Vagina (tissue), 2 donors: ENCODE measurements at regions not wholly inside any gene's neighbourhood (a gene's known extent, or its start where the extent isn't known, plus 50 kb on each side); places are given as distances from the start of the nearest gene placed in this dataset.

Experiments
- DNase-seq, 2 donors: peaks; one replicate each; pipeline ENCODE4 v3.0.0-alpha.2; 2017; ENCODE audit errors: extremely low spot score in 2 of 2
- H3K27ac ChIP-seq: fragments of 200-600 bp; sonication (generic); one replicate; pipeline ENCODE4 v1.5.1; 2019
- H3K27me3 ChIP-seq: fragments of 200-600 bp; sonication (generic); one replicate; pipeline ENCODE4 v1.5.1; 2019
- H3K36me3 ChIP-seq, 2 donors: fragments of 200-600 bp; sonication (generic); one replicate each; pipeline ENCODE4 v1.5.1; 2017 to 2019
- H3K4me1 ChIP-seq: fragments of 200-600 bp; sonication (generic); one replicate; pipeline ENCODE4 v1.5.1; 2019
- H3K4me3 ChIP-seq, 2 donors: fragments of 200-600 bp; sonication (generic); 1 replicate in 1 of 2; 2 replicates in 1 of 2; pipeline ENCODE4 v1.5.1; 2016 to 2019
- H3K9me3 ChIP-seq: fragments of 200-600 bp; sonication (generic); one replicate; pipeline ENCODE4 v1.5.1; 2019
- POLR2A ChIP-seq, 2 donors: fragments of 450-650 bp; IDR thresholded peaks; one replicate each; pipeline ENCODE4 v1.6.1; 2017; ENCODE audit warnings: antibody characterized with exemption in 2 of 2, mild to moderate bottlenecking in 2 of 2, moderate library complexity in 2 of 2
- POLR2AphosphoS5 ChIP-seq, 2 donors: sonication (generic); formaldehyde crosslinking; IDR thresholded peaks; one replicate each; pipeline ENCODE4 v1.9.0; 2017; ENCODE audit warnings: antibody characterized with exemption in 2 of 2, mild to moderate bottlenecking in 2 of 2, low read depth in 1 of 2; ENCODE audit not compliant: insufficient read depth in 1 of 2
- intact Hi-C: fragments of 100-400 bp; cut with DNase I; formaldehyde crosslinking; loops from one replicate; pipeline ENCODE4 v1.15.1; 2023
- TF ChIP-seq, protein P1 (sequence below), 3 experiments: fragments of 450-650 bp in 2 of 3; fragments of 200-600 bp in 1 of 3; sonication (generic) in 1 of 3; IDR thresholded peaks; one replicate each; pipeline ENCODE4 v1.5.1; 2017 to 2019; ENCODE audit warnings: antibody characterized with exemption in 3 of 3, mild to moderate bottlenecking in 2 of 3, moderate library complexity in 2 of 3

DNA sequence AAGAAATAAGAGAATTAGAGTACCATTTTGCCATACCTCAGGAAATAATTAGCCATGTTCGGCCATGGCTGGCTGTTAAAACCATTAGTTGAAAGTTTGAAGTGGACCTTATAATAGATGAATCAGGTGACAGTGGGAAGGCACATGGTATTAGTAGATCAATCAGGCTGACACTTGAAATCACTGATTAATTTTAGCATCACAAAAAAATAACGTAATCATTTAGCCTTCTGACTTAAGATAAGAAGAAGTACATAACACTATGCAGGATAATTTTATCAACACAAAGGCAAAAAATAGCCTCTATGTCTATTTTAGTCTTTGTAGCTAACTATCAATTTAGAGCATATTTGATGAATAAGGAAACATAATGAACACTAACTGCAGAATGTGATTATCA is 615.5 kb downstream of the PCDH17 start:
- H3K27me3 ChIP-seq: no peaks in the 10 kb centered on the region
- intact Hi-C loops: no loop called here
- H3K4me1 ChIP-seq: no peaks in the 10 kb centered on the region
- no peak for TF ChIP-seq POLR2AphosphoS5 (IDR thresholded peaks at IDR 0.05; ENCODE audit: insufficient read depth in 1 of 2, low read depth in 1 of 2)
- TF ChIP-seq, protein P1, sequence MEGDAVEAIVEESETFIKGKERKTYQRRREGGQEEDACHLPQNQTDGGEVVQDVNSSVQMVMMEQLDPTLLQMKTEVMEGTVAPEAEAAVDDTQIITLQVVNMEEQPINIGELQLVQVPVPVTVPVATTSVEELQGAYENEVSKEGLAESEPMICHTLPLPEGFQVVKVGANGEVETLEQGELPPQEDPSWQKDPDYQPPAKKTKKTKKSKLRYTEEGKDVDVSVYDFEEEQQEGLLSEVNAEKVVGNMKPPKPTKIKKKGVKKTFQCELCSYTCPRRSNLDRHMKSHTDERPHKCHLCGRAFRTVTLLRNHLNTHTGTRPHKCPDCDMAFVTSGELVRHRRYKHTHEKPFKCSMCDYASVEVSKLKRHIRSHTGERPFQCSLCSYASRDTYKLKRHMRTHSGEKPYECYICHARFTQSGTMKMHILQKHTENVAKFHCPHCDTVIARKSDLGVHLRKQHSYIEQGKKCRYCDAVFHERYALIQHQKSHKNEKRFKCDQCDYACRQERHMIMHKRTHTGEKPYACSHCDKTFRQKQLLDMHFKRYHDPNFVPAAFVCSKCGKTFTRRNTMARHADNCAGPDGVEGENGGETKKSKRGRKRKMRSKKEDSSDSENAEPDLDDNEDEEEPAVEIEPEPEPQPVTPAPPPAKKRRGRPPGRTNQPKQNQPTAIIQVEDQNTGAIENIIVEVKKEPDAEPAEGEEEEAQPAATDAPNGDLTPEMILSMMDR (IDR thresholded peaks at IDR 0.05): no peak
- no peak for TF ChIP-seq POLR2A (IDR thresholded peaks at IDR 0.05)
- no peak overlapping the region for H3K27ac ChIP-seq
- H3K4me3 ChIP-seq: no peak overlapping the region
- no peak for DNase-seq
- H3K36me3 ChIP-seq: no peaks in the 10 kb centered on the region
- H3K9me3 ChIP-seq: no peaks in the 10 kb centered on the region

GRCh38 chr13:58254943-58255342 is 623.4 kb downstream of the PCDH17 start:
- Histone ChIP-seq H3K9me3 (no peaks in the 10 kb centered on the region), H3K36me3 (no peaks in the 10 kb centered on the region), H3K27ac (no peak overlapping the region), H3K4me1 (no peaks in the 10 kb centered on the region), H3K4me3 (no peak overlapping the region), H3K27me3 (no peaks in the 10 kb centered on the region)
- DNase-seq: no peak
- intact Hi-C loops: no loop called here
- TF ChIP-seq POLR2A (IDR thresholded peaks at IDR 0.05) (no peak), POLR2AphosphoS5 (IDR thresholded peaks at IDR 0.05; ENCODE audit: insufficient read depth in 1 of 2, low read depth in 1 of 2) (no peak)
- TF ChIP-seq, protein P1 (IDR thresholded peaks at IDR 0.05): no peak

DNA sequence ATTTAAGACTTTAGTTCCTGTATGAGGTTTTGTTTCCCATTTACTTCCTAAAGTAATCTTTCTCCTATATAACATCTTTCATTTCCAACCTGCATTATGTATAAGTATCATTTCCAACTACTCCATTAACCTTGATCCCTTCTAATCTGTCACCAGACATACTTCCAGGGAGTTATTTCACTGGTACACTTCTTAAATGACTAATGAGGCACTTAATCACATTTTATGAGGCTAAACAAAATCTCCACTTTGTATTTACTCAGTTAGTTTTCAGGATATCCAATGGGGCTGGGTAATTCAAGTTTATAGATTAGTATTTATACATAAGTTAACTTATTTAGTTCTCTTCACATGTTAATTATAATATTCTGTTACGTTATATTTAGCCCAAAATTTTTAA is 634.7 kb downstream of the PCDH17 start:
- Histone ChIP-seq H3K27me3 (no peaks in the 10 kb centered on the region), H3K27ac (no peak overlapping the region), H3K36me3 (no peaks in the 10 kb centered on the region), H3K4me3 (no peak overlapping the region), H3K4me1 (no peaks in the 10 kb centered on the region), H3K9me3 (no peaks in the 10 kb centered on the region)
- intact Hi-C loops: no loop called here
- TF ChIP-seq POLR2AphosphoS5 (IDR thresholded peaks at IDR 0.05; ENCODE audit: insufficient read depth in 1 of 2, low read depth in 1 of 2): no peak
- no peak for TF ChIP-seq POLR2A (IDR thresholded peaks at IDR 0.05)
- TF ChIP-seq, protein P1 (IDR thresholded peaks at IDR 0.05): no peak
- no peak for DNase-seq

- TF ChIP-seq POLR2AphosphoS5 (IDR thresholded peaks at IDR 0.05; ENCODE audit: insufficient read depth in 1 of 2, low read depth in 1 of 2) (no peak), POLR2A (IDR thresholded peaks at IDR 0.05) (no peak)
- TF ChIP-seq, protein P1 (IDR thresholded peaks at IDR 0.05): no peak
- Histone ChIP-seq H3K36me3 (no peaks in the 10 kb centered on the region), H3K4me3 (no peak overlapping the region), H3K27ac (no peak overlapping the region), H3K4me1 (no peaks in the 10 kb centered on the region), H3K27me3 (no peaks in the 10 kb centered on the region), H3K9me3 (no peaks in the 10 kb centered on the region)
- no peak for DNase-seq
- intact Hi-C loops: no loop called here
Observed at GRCh38 chr13:58298556-58299135, 667.1 kb downstream of the PCDH17 start.

- Histone ChIP-seq H3K27ac (no peak overlapping the region), H3K4me3 (no peak overlapping the region), H3K4me1 (no peaks in the 10 kb centered on the region), H3K36me3 (no peaks in the 10 kb centered on the region), H3K9me3 (no peaks in the 10 kb centered on the region), H3K27me3 (no peaks in the 10 kb centered on the region)
- TF ChIP-seq POLR2A (IDR thresholded peaks at IDR 0.05) (no peak), POLR2AphosphoS5 (IDR thresholded peaks at IDR 0.05; ENCODE audit: insufficient read depth in 1 of 2, low read depth in 1 of 2) (no peak)
- TF ChIP-seq, protein P1 (IDR thresholded peaks at IDR 0.05): no peak
- DNase-seq: no peak
- intact Hi-C loops: no loop called here
Observed at GRCh38 chr13:58300224-58300623, 668.7 kb downstream of the PCDH17 start.
